ENCODE measurements at regions not wholly inside any gene's neighbourhood (a gene's known extent, or its start where the extent isn't known, plus 50 kb on each side); places are given as distances from the start of the nearest gene placed in this dataset.

DNA sequence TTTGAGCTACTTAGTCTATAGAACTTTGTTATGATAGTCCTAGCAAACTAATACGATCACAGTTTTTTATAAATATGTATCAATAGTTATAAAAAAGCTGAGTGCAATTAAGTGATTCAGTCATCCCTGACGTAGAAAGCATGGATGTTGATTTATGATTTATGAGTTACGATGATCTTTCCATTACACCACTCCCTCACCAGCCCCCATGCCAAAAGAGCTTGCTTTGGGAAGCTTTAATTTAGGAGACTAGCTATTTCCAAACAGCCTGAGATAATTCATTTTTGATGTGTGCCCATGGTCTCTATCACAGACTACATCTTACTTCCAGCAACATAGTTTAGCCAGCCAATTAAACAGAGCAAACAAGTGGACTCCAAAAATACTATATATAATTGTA is 256.8 kb downstream of the GABRG2 start:
- DNase-seq (ENCODE audit: low spot score): no peak

DNA sequence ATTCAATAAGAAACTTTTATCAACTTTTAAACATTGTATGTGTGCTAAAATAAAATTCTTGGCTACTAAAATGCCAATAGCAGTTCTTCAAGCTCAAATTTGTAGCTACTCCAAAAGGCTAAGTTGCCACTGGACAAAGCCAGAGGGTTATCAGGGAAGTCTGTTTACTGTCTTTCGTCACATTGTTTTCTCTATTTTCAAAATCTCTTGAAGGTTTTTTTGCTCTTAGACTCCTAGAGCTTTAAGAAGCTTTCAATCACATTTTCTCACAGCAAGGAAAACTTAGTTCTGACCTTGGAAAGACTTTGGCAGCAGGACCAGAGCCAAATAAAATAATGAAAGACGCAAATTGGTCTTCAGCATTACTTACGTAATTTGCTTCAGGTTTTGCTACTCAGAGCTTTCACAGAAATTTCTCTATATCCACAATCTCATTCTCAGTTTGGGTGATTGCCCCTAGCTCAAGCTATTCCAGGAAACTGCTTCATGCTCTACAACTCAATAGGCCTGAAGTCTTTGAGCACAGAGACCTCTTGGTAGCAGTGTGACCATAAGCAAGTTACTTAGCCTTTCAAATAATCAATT is 257.7 kb downstream of the GABRG2 start:
- DNase-seq (ENCODE audit: low spot score): no peak

DNA sequence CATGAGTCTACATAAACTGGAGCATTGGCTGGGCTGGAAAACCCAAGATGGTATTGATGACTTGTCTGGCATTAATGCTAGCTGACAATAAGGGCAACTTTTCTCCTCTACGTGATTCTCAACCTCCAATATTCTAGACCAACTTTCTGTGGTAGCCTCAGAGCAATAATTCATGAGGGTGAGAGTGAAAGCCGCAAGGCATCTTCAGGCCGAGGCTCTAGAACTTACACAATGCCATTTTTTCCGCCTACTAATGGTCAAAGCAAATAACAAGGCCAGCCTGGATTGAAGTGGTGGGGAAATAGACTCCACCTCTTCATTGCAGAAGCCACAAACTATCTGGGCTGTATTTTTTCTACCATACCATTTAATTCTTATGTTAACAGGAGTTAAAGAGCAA is 267.4 kb downstream of the GABRG2 start:
- no peak for DNase-seq (ENCODE audit: low spot score)

DNA sequence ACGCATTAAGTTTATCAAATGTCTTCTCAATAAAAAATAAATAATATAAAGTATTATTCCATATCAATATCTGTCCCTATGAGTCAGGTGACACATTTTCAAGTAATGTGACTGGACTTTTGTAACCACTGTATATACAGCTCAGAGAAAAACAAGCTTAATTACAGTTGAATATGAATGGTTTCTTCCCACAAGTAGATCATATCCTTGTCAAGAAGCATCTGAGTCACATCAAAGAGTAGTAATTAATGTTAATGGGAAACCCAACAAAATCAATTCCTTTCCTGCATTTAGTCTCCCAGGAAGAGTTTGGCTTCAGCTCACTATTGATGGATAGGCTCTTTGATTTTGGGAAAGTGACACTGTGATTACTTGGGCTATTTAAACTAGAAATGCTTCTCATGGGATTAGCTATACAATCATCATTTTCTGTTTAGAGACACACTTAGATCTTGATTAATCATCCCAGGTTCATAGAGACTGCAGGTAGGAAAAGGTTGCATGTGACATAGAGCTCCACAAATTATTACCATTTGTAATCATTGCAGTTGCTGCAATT is 292.9 kb downstream of the GABRG2 start:
- no peak for DNase-seq (ENCODE audit: low spot score)

DNA sequence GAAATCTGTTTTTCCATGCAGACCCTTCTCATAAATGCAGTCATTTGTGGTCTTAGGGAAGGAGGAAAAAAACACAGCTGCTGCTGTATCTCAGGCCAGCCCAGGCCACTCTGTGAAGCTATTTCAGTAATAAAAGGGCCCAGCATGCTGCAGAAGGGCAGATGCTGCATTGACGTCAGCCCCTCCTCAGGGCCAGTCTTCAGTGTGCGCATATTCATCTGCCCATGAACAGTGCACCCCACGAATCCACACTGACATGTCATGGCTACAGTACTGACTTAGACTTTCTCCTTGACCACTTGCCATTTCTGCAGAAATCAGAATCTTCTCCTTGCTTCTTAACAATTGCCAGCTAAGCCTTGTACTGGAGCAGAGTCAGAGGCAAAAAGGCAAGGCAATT is 304.7 kb downstream of the GABRG2 start:
- no peak for DNase-seq (ENCODE audit: low spot score)

DNA sequence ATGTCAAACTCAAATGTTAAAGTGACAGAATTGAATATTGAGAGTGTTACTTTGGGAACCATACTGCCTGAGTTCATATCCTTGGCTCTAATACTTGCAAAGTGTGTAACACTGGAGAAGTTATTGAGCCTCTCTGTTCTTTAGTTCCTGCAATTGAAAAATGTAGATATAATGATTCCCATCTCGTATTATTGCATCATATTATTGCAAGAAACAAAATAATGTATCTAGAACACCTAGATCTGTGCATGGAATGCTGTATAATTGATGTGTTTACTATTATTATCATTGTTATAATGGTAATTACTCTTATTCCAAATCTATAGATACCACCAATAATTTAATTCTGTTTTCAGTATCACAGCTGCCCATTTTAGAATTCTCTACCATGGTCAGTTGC is 310.3 kb downstream of the GABRG2 start:
- no peak for DNase-seq (ENCODE audit: low spot score)

DNA sequence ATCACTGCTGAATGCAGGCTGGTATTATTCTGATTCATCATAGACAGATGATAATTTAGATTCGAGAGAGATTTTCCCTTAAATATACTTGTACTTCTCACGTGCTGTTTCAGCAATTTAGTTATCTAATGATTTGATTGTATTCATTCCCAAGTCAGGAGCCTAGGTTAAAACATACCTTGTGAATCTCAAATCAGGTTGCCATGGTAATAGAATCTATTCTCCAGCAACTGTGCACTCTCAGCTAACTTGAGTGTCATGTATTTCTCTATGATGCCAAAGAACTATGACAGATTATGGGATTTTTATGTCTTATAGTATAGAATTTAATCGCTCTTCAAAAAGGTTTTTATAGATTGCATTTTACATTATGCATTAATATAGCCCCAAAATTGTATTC is 315.3 kb downstream of the GABRG2 start:
- DNase-seq (ENCODE audit: low spot score): no peak

DNA sequence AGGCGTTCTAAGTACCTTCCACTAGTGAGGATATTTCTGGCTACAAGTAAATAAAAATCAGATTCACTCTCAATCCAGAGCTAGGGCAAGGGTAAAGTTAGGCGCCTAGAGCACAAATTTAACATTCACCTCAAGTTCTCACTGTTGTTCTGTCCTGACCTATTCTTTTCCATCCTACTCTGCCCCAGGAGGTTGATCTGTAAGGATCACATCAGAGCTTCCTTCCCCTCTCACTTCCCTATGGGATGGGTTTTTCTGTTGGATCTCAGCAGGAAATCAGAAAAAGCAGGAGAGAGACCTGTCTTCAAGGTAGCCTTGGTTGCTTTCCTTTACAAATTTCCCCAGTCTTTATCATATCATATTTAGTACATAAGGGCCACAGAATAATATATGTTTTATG is 316.7 kb downstream of the GABRG2 start:
- DNase-seq (ENCODE audit: low spot score): no peak

DNA sequence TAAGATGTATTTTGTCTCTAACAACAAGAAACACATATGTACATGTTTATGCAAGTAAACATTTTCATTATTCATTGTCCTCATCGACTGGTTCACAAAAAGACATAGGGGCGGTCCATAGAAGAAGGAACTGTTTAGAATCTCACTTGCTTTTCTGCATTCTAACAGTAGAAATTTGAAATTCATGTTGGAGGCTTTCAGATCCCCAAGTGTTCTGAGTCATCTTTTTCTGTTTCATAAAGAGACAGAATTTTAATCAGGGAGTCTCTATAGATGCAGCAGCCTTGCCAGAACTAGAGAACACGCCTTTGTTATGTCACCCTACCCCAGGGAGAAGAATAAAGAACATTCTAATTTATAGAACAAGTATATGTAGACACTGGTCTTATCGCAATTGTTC is 324.3 kb downstream of the GABRG2 start:
- no peak for DNase-seq (ENCODE audit: low spot score)

DNA sequence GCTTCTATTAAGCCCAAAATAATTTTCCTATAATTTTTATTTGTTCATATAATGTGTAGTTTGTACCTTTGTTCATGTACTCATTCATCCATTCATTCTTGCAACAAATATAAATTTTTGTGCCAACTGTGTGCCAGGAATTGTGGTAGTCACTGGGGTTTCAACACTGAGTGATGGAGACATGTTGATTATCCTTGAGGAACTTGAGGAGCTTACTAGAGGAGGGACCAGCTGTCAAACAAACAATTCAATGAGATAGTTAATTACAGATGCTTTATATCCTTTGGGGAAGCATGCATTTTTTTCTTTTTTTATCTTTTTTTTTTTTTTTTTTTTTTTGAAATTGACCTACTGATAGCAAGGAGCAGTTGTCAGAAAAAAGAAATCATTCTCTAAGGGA is 324.8 kb downstream of the GABRG2 start:
- no peak for DNase-seq (ENCODE audit: low spot score)

DNA sequence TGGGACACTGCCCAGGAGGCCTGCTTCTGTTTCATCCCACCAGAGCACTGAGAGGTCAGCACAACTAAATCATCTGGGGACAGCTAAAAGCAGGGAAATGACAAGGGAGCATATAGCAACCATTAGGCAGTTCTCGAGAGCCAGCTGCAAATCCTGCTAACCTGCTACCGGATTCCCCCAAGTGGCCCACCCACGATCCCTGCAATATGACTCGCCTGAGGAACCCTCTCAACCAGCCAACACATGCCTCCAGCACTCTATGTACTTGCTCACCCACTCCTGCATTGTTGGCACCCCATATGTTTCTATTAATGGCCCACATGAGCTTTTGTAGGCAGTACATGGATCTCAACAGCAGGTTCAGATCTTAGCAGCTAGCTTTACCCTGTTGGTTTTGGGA is 326.0 kb downstream of the GABRG2 start:
- no peak for DNase-seq (ENCODE audit: low spot score)

DNA sequence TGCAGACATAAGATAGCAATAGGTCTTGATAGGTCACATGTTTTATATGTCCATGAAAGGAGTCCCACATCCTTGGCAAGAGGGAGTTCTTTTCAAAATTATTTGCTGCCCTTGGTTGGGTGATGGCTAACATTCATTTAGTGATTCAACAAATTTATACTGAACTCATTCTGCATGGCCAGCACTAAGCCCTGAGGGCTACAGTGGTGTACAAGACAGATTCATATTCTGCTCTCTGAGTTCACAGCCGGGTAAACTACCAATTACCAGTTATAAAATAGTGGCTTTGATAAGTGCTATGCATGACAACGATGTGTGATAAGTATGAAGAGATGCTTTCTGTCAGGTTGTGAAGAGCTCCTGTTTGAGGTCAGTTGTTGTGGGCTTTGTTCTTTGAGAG is 340.0 kb downstream of the GABRG2 start:
- no peak for DNase-seq (ENCODE audit: low spot score)

DNA sequence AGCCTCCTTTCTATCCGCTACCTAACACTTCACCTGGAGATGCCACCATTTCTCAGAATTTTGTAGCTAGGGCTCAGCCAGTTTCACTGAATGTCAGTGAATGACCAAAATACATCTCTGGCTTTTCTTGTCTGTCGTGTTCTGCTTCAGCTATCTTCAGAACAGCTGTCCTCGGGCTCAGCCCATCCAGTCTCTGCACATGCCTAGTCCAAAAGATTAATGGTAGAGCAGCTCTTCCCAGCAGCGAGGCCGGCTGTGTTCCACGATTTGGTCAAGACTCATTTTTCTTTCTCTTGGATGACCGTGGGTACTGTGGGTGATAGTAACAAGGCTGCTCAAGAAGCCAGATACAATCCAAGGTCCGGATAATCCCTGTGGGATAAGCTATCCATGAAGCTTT is 342.8 kb downstream of the GABRG2 start:
- DNase-seq (ENCODE audit: low spot score): no peak

DNA sequence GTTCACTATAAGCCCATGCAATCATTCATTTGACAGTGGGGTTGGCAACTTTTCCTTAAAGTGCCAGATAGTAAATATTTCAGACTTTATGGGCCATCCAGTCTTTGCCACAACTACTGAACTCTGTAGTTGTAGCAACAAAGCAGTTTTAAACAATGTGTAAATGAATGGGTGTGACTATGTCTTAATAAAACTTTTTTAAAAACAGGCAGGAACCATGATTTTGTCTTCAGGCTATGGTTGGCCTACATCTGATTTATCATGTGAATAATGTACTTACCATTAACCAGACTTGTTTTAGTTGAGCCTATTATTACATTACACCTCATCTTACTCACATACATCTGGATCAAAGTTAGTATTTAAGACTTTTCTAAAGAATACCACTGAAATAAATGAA is 361.6 kb downstream of the GABRG2 start:
- DNase-seq (ENCODE audit: low spot score): no peak

DNA sequence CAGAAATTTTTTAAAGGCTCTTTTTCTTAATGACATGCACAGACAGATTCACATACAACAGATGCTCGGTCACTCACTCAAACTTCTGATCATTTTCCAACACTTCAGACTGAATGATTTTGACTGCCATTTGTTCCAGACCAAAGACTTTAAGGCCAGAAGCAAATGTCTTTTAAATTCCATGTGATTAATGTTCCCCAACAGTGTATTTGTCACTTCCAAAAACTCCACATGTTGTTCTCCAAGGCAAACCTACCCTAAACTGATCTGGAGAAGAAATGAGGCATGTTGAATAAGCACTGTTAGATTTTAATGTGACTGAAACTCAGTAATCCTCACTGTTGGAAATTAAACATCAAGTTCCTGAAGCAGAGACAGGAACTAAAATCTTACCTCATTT is 366.7 kb downstream of the GABRG2 start:
- no peak for DNase-seq (ENCODE audit: low spot score)

DNA sequence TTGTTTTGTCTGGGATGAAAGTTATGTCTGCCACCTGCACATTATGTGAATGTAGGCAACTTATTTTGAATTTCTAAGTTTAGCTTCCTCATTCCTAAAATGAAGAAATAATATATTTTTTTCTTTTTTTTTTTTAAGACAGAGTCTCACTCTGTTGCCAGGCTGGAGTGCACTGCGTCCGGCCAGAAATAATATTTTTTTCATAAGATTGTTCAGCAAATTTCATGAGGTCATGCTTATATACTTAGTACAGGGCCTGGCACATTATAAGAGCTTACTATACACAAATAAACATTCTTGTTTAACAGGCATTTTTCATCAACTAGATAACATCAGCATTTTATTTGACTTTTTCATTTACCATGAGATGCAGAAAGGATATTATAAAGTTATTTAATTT is 368.5 kb downstream of the GABRG2 start:
- no peak for DNase-seq (ENCODE audit: low spot score)

DNA sequence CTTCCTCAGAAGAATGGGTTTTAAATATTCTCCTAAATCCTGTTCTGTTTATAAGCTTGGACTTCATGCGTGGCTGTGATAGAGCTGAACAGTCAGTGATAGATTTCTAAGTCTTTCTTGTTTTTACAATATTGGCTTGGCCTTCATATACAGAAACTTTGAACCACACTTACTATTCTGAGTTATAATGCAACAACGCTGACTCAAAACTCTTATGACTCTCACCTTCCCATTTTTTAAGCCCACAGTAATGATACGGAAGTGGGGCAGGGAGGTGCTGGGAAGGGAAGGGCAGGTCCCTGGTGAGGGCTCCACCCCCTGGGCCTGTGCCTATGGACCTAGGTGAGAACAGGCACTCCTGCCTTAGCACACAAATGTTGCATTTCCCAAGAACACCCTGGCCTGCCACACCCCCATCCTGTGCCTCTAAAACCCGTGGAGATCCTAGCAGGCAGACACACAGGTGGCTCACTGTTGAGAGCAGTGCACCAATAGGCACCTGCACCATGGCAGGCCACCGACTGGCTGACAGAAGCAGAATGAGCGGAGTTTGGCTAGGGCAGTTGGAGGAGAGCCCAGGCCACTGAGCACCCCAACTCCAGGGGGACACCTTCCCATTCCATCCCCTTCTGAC is 376.7 kb downstream of the GABRG2 start:
- DNase-seq (ENCODE audit: low spot score): no peak

DNA sequence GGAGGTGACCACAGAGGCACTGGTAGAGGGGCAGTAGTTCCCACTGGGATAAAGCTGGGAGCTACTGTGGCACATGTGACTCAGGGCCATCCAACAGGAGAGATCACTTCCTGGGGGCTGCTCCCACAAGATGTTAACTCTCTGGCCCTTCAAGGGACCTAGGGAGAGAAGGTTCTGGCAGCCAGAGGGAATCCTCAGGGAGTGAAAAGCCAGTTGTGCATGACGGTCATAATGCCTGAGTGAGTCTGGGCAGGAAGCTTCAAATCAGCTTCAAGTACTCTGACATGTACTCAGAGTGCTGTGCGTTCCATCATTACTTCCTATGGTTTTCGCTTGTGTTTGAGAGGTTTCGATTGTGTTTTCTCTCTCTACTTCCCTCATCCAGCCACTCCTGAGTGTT is 388.5 kb downstream of the GABRG2 start:
- no peak for DNase-seq (ENCODE audit: low spot score)

DNA sequence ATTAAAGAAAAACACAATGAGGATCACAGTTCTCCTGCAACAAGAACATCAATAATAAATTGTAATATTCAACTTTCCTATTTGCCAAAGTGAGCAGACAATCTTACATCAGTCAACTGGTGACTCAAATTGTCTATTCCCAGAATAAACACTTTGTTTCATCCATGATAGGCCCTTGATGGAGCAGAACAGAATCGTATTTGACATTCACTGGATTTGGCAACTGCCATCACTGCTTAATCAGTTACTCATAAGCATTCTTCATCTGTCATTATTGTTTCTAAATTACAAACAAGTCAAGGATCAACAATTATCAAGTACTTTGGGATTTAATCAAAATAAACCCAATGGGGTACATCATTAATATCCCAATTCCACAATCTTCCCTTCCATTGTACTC is 398.4 kb downstream of the GABRG2 start:
- no peak for DNase-seq (ENCODE audit: low spot score)

DNA sequence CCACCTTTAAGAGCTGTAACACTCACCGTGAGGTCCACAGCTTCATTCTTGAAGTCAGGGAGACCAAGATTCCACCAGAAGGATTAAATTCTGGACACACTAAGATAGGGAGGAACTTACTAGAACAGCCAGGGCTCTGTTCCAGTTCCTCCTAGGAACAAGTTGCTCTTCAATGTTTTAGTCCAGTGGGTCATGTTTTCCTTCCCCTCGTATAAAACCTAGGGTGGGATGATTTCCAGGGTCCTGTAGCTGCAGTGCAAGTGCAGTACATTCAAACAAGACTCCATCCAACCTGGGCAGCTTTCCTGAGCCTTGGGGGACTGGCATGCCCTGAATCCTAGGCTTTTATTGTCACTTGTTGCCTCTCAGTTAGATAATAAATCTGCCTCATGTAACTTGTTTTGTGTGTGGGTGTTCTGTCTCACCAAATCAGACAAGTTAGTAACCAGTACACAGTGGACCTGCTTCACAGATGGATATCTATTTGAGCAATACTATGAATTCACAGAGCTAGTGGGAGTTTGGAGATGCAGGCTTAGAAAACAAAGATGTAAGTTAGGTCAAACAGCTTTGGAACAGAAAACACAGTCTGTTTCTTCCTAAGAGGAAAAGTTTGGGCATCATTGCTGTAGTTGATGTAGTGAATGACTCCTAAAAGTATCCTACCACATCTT is 405.6 kb downstream of the GABRG2 start:
- no peak for DNase-seq (ENCODE audit: low spot score)

DNA sequence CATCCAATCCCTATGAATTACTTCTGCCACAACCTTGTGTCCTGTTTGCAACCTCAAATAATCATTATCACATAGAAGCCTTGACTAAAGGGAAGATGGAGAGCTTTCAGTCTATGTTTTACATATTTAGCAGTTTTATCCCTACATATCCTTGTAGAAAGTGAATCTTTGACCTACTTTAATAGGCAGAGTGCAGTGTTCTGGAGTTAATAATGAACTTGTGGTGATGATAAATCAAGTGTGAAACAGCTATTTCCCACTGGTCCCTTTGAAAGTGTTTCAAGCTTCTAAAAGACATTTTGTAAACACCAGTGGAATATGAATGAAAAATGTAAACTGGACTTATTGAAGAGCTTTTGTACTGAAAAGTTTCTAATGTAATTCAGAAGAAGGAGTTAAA is 406.7 kb downstream of the GABRG2 start:
- DNase-seq (ENCODE audit: low spot score): no peak

DNA sequence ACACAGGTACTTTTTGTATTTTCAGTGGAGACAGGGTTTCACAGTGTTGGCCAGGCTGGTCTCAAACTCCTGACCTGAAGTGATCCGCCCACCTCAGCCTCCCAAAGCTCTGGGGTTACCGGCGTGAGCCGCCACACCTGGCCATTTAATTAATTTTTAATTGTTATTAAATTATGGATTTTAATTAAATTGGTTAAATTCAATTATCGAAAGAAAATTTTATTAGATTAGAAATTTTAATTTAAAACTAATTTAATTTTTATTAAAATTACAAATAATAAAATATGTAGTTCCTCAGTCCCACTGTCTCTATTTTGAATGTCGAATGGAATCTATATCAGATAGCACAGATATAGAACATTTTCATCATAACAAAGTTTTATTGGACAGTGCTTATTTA is 416.5 kb downstream of the GABRG2 start:
- no peak for DNase-seq (ENCODE audit: low spot score)

DNA sequence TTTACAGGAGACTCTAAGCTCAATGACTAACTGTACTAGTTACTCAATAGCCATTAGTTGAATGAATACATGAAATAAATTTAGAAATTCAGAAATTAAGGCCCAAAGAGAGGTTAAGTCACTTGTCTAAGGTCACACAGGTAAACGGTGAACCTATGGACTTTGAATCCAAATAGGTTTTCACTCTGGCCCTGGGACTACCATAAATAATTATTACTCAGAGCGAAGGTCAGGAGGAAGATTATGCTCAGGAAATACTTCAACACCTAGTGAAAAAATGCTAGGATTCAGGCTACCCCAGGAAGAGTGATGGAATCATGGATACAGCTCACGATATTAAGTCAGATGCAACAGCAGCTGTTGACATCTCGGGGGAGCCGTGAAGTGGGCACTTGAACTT is 417.4 kb downstream of the GABRG2 start:
- DNase-seq (ENCODE audit: low spot score): no peak
